22Rv1 (cell line): ENCODE measurements at regions not wholly inside any gene's neighbourhood (a gene's known extent, or its start where the extent isn't known, plus 50 kb on each side); places are given as distances from the start of the nearest gene placed in this dataset.

Experiments used
- CTCF ChIP-seq: fragments of 450-650 bp; IDR thresholded peaks from 2 replicates; pipeline ENCODE4 v1.5.1; 2017; ENCODE audit warnings: mild to moderate bottlenecking
- ZFX ChIP-seq: fragments of 450-650 bp; IDR thresholded peaks from 2 replicates; pipeline ENCODE4 v1.6.1; 2017; ENCODE audit warnings: antibody characterized with exemption, borderline replicate concordance

GRCh38 chr3:4097801-4098200 is 205.4 kb upstream of the SETMAR start:
- TF ChIP-seq CTCF (no peak), ZFX (no peak)
